Inflammatory macrophage (primary cell): ENCODE measurements at regions not wholly inside any gene's neighbourhood (a gene's known extent, or its start where the extent isn't known, plus 50 kb on each side); places are given as distances from the start of the nearest gene placed in this dataset.

Experiments
- DNase-seq, 2 donors: peaks; one replicate each; pipeline ENCODE4 v3.0.0-alpha.2; 2020 to 2022

DNA sequence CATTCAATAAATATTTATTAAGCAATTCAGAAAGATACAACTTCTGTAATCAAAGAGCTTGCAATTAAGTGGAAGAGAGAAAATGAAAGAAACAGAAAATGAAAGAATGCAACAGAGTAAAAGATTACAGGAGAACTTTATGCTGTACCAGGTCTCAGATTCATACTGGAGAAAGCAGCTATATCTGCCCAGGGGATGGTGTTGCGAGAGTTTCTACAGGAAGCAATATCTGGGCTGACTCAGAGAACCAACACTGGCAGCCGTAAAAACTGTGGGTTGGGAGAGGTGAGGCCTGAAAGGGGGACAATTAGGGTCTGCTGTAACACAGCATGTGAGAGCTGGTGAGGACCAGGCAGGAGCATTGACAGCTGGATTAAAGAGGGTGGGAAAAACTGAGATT, 256.7 kb upstream of the TCF21 start:
- no peak for DNase-seq

DNA sequence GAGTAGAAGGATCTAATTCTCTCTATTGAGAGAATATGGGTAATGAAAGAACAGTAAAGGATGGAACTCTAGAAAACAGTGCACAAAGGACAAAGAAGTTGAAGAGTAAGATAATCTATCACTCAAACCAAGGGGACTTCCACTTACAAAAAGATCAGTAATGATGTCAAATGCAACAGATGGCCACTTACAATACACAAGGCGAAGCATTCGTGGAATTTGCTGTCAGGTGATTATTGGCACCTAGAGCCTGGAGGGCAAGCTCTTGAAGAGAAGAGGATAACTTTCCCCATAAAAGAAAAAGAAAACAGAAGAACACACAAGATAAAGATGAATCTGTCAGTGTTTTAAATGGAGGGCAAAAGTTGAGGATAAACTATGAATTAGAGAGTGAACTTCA, 256.0 kb upstream of the TCF21 start:
- no peak for DNase-seq

DNA sequence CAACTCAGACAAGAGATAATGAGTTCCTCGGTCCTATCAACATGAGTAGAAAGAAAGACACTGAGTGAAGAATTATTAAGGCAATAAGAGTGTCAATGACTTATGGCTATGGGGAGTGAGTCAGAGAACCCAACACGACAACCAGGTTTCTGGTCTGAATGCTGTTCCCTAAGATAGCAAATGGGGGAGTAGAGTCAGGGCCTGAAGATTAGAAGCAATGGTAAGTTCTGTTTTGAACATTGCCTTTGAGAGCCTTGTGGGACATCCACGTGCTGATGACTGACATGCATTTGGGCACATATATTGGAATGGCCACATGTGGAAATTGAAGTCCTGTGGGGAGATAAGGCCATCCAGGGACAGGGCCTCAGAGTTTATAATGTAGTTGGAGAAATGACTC, 254.4 kb upstream of the TCF21 start:
- no peak for DNase-seq

DNA sequence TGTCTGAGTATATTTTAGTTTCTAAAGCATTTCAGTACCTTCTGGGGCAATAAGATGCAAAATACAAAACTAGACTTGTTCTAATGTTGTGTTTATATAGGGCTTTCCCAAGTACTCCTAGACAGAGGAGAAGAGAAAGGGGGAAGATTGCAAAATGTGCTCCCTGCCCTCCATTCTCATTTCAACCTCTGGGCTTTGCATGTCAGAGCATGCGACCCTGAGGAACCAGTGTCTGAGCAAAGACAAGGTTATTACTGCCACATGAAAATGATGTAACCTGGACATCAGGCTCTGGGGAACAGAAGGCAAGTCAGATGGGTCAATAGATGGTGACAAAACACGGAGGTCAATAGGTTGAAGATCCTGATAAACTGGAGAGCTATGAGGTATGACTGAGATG, 253.5 kb upstream of the TCF21 start:
- DNase-seq = no peak

DNA sequence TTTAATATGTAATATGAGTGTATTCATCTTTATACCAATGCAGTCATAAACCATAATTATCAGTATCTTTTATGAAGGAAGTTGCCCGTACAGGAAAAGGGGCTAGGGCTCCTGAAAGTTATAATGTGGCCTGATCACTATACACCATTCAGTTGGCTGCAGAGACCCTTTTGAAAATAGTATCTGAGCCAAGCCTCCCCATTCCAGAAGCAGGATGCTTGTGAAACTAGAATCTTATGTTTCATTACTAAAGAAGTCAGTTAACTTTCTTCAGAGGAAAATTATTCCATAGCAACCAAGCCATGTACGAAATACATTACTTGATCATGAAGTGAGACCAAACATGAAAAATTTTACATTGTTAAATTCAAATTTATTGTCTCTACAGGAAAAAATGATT, 251.5 kb upstream of the TCF21 start:
- DNase-seq = no peak

DNA sequence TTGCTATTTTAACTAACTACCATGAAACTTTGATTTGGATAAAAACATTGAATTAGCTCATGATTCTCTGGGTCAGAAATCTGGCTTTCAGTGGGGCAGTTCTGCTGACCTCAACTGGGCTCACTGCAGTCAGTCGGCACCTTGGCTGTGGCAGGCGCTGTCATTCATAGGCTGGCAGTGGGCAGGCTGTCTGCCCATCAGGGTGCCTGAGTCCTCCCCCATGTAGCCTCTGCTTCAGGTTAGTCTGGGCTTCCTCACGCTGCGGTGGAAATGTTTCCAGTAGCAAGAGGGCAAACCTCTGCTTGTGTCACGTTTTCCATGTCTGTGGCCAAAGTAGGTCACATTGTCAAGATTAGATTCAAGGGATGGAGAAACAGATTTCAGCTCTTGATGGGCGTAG, 251.0 kb upstream of the TCF21 start:
- DNase-seq = no peak

DNA sequence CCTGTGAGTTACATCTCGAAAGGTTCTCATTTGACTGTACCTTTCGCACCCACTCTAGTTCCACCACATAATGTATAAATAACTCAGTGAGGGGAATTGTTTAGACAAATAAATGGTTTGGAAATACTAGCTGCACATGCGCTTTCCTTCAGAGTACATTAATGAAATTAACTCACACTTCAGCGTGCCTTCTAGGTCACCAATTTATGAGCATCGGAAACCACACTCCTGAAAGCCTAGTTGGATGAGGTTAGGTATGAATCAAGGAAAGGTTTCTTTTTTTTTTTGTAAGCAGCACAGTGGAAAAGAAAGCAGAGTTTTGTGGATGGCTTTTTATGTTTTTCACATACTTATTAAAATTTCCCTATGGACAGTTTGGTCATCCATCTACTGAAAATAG, 247.8 kb upstream of the TCF21 start:
- DNase-seq = no peak

DNA sequence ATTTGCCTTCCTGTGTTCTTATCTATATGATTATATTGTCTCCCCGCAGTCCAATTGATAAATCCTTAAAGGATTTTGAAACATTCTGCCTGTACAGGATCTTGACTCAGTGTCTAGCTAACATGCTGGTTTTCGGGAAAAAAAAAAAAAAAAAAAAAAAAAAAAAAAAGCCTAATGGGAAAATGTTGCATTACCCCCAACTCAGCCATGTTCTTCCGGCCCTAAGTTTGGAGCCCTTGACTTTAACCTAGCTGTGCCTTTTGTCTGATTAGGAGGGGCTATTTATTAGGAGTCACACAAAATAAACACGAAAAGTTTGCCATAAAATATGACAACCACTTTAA, 244.4 kb upstream of the TCF21 start:
- no peak for DNase-seq

DNA sequence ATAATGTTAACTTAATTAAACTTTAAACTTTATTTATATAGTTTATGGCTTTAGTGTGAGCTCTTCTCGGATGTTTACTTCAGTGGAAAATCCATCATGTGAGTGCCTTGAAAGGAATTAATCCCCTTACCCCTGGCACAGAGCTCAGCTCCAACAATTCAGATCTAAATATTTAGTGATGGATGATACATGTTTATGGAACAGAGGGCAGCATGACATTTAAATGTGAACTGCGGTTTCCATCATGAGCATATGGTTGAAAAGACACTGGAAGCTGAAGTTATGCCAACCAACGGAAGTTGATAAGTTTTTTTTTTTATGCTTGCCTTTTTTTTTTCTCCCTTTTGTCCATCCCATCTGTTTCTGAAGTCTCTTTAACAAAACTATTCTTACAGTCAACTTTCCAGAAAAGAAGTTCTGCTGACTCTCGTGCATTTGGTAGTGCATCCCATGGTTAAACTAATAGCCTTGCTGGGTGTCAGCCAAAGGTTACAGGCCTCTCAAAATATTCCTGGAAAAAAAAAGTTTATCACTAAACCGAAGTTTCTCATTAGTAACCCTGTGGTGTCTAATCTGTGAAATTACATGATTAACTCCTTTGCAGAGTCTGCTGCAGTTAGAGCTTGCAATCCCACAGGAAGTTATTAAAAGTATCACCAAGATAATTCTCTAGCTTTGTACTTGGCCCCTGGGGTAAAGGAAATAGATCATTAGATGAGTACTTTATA, 243.9 kb upstream of the TCF21 start:
- no peak for DNase-seq

DNA sequence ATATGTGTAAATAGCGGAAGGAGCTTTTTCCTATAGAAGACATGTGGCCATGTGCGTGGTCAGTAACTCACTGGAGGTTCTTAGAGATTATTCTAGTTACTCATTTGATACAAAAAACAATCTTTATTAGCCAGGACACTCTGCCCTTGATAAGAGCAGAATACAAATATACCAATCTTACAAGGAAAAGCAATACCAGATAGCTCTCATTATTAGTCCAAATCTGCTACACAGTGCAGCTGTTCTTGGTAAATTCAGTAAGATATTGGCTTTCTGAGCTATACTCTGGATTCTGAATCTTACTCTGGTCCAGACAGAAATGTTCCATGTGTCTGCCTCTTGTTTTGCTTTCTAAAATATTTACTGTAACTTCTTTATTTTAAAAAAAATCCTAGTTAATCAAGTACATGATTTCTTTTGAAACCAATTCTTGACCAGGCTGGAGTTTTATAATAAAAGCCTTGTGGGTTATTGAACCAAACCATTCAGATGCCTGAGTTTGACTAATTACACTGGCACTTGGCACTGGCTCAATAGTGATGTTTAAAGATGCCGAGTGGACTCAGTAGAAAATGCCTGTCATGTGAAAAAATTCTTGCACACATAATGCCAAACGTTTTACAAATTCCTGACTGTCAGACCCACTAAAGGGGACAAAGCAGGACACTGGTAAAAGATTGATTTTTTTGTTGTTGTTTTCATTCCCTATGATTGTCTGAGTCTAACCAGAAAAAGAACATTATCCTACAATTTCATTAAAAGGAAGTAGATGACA, 242.8 kb upstream of the TCF21 start:
- no peak for DNase-seq

DNA sequence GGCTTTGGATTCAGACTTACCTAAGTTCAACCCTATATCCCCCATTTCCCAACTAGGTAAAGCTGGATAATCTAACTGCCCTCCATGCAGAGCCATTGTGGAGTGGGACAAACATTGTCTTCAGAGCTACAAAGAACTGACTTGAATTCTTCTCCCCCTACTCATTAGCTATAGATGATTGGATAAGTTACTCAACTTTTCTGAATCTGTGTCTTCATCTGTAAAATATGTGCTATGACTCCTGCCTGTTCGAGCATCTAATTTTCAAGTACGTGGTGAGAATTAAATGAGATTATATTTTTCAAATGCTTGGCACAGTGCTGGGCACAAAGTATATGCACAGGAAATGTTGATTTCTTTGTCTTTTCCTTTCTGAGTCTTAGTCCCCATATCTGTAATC, 240.3 kb upstream of the TCF21 start:
- no peak for DNase-seq

DNA sequence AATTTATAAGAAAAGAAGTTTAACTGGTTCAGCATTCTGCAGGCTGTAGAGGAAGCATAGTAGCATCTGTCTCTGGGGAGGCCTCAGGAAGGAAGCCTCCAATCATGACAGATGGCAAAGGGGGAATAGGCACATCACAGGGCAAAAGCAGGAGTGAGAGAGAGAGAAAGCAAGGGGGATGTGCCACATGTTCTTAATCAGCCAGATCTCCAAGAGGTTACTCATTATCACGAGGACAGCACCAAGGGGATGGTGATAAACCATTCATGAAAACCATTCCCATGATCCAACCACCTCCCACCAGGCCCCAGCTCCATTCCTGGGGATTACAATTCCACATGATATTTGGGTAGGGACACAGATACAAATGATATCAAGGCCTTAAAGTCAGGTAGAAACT, 217.5 kb upstream of the TCF21 start:
- DNase-seq = no peak

DNA sequence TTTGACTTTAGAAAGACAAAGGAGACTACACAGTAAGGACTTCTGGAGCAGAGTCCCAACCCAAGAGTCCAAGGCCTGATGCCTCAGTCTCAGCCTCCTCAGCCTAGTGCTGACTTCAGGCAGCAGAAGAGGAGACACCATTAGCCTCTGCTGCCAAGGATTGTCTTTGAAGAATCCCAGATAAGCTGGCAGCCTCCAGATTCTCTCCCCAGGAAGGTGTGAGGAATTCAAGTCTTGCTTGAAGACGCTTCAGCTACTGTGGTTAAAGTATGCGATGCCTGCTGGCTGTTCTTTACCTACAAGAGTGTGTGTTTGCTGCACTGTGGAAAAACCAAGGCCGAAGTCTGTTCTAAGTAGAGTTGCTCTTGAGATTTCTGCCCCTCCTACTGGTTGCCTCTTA, 215.9 kb upstream of the TCF21 start:
- no peak for DNase-seq

DNA sequence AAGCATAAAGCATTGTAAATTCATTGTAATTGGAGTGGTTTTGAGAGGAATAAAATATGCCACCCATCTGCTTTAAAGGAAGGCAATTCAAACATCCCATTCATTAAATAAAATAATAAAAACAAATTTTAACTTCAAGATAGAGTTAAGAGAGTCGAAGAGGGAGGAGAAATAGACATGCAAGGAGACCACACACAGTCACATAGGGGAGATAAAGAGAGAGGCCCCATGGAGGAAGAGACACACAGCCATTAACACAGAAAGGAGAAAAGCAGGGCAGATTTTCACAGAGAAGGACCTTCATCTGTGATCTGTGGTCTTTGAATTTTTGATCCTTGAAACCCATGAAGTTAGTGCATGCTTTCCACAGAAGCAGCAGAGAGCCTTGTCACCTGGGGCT, 214.3 kb upstream of the TCF21 start:
- no peak for DNase-seq

DNA sequence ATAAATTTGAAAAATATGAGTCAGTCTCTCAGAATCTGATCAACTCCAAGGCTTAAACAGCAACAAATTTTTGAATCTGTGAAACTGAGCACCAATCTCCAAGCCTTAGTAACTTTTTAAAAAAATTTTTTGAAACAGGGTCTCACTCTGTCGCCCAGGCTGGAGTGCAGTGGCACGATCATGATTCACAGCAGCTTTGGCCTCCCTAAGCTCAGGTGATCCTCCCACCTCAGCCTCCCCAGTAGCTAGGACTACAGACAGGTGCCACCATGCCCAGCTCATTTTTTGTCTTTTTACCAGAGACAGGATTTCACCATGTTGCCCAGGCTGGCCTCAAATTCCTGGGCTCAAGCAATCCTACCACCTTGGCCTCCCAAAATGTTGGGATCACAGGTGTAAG, 207.9 kb upstream of the TCF21 start:
- no peak for DNase-seq

DNA sequence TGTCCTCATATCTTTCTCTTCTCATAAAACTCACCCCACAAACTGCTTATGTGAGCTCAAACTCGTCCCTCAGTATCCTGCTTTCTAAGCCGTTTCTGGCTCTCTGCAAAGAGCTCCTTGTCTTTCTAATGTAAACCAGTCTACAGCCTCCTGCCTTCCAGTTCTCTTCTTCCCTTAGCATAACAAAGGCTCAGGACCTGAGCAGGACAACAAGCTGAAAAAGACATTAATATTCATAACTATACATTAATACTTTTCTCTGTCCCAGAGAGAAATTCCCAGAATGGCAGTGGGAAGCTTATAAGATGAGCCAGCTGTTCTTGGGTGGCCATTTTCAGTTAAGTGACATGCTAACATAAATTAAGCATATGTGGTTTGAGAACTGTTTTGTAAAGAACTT, 207.0 kb upstream of the TCF21 start:
- no peak for DNase-seq

DNA sequence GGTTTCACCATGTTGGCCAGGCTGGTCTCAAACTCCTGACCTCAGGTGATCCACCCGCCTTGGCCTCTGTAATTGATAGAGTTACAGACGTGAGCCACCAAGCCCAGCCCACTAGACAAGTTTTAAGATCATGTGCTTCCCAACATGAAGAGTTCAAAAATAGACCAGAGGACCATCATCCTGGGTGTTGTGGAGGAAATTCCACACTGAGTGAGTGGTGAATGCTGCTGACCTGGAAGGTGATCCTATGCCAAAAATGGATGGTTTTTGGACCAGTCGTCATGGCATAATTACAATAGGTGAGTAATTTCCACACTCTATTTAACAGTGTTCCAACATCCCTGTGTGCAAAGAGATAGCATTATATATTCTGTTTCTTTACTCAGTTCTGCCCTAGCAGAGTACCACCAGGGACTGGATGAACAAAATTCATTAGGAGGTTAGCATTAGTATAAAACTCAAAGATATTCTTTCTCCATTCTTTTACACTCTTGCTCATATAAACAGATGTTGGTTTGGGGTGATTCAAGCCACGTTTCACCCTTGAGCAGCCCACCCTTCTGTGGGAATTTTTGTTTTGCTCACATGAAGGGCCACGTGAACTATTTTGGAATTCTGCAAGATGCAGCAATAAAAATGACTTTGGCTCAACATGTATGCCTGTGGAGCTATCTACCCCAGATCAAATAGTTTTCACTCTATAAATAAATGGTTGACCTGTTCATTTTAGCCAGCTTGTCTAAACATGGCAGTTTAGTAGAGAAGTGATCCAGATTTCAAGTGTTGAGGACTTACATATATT, 206.2 kb upstream of the TCF21 start:
- no peak for DNase-seq

DNA sequence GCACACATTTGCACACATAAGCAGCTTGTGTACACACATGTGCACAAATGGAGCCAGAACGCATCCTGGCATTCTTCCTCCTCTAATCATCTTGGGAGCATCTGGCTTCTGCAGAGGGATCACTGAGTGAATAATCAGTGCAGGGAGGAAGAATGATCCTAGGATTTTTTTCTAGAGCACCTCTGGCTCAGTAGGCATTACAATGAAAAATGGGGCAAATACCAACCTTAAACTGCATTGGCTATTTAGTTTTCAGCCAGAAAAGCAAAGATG, 205.7 kb upstream of the TCF21 start:
- no peak for DNase-seq

DNA sequence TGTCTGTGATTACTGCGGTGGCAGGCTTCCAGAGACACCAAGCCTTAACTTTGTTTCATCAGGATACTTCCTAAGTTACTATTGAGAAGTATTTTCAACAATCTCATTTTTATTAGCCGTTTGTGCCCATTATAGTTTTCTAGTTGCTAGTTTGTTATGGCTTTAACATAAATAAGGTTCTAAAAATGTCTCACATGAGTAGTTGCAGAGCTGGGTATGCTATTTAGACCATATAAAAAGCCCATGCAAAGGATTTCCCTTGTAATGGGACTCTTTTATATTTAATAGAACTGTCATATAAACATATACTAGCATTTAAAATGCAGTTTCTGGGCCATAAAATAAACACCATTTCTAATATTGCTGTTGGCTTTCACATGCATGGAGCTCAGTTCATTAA, 205.3 kb upstream of the TCF21 start:
- no peak for DNase-seq

DNA sequence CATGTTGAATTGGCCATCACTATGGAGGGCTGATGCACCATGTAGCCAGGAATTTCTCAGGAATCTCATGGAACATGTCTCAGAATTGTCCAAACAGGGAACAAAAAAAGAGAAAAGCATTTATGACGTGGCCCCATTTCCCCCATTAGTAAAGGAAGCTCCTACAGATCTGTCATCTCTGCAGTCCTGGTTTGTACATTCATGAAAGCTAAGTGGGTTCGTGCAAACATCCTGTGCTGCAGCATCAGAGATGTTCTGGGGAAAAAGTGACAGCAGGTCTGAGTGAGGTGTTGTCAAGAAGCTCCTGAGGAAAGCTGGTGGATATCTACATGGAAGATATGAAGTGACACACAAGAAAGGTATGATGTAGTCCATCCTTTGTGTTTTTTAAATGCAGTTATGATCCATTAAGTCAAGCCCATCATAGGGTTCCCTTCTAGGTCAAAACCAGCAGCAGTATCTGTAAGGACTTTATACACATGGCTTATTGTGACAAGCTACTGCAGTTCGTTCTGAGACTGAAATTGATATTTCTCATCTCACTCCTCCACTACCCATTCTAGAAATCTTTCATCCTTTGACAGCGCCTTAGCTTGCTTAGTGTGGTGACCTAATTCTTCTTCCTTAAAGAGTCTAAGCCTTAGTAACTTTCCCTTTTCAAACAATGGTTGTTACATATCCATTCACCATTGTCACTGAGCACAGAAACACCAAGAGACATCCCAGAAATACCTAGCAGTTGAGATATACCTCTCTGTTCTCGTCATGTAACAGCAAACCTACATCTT, 200.0 kb upstream of the TCF21 start:
- no peak for DNase-seq

DNA sequence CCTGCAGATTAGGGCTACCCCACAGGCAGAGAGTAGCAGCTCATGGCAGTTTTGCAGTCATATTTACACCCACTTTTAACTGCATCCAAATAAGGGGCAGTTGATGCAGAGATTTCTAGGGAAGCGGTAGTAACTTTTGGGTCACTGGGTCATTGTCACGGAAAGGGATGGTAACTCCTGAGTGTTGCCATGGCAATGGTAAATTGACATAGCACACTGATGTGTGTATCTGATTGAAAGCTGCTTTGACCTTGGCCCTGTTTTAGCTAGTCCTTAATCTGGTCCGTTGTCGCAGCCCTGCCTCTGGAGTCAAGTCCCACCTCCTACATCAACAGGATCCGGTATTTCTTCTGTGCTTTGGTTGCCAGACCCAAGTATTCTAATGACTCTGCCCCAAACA, 199.1 kb upstream of the TCF21 start:
- no peak for DNase-seq

DNA sequence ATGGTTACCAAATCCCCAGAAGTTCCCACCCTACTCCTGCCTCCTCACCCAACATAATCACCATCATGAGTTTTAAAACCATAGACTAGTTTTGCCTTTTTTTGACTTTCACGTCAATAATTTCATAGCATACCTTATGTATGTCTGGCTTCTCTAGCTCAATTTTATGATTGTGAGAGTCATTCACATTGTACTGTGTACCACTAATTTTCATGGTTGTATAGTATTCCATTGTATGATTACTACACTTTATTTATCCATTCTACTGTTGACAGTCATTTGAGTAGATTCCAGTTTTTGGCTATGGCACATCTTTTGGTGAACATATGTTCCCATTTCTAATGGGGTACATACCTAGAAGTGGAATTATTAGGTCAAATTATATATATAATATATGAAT, 195.3 kb upstream of the TCF21 start:
- no peak for DNase-seq

DNA sequence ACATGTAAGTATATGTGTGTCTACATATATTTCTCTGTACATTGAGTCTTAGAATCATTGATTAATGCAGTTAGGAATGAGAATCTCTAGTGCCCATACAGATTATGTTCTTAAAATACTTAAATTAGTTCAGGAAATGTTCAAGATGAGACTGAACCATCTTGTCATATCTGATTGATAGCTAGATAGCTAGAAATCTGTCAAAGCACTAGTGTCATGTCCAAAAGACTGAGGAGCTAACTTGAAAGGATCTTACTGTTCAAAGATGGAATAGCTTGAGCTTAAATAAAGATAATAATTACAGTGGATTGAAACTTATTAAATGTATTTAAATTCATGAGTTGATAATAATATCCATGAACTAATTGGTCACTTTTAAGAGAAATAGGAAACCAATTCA, 191.7 kb upstream of the TCF21 start:
- DNase-seq = no peak
